Endothelial cell of umbilical vein (primary cell): ENCODE measurements at regions not wholly inside any gene's neighbourhood (a gene's known extent, or its start where the extent isn't known, plus 50 kb on each side); places are given as distances from the start of the nearest gene placed in this dataset.

Experiments used
- BruUV-seq: library from RNA; stranded (reverse); fragments of 400-500 nt; replicated peaks from 2 replicates; lab custom pipeline; 2021; lab: Mats Ljungman, UMichigan
- CTCF ChIA-PET: fragments of 300-600, 350-600 bp; sonication (Branson Sonifier 250); formaldehyde crosslinking; loops from one replicate; lab custom pipeline; 2021; ENCODE audit warnings: antibody characterized with exemption, inconsistent platforms; lab: Charles Lee
- POLR2A ChIA-PET: fragments of 300-600, 350-600 bp; sonication (Branson Sonifier 250); formaldehyde crosslinking; loops from one replicate; lab custom pipeline; 2021; ENCODE audit warnings: antibody characterized with exemption, inconsistent platforms; lab: Charles Lee
- DNase-seq: peaks from one replicate; pipeline ENCODE4 v3.0.0-alpha.2; 2011; ENCODE audit warnings: low read depth, low spot score
- FAIRE-seq: peaks from 2 replicates; lab custom pipeline; 2011; peaks lifted over from hg19 to GRCh38; lab: Jason Lieb, UNC
- H2AFZ ChIP-seq: 2 replicates; pipeline ENCODE4 v1.6.0; 2012; ENCODE audit warnings: low read depth, low read length, control low read depth, inconsistent platforms
- H3K27ac ChIP-seq: 2 replicates; pipeline ENCODE4 v1.5.1; 2011; ENCODE audit warnings: low read depth, mild to moderate bottlenecking, control low read depth, low read length, moderate library complexity; ENCODE audit not compliant: insufficient read depth
- H3K27me3 ChIP-seq, 2 experiments: 2 replicates each; pipeline versions ENCODE4 v1.6.0 to v1.6.1; 2011; ENCODE audit warnings: low read length in 2 of 2, mixed read lengths in 1 of 2; ENCODE audit not compliant: control insufficient read depth in 2 of 2, insufficient read depth in 2 of 2
- H3K36me3 ChIP-seq, 2 experiments: 2 replicates in 1 of 2; 3 replicates in 1 of 2; pipeline ENCODE4 v1.5.1; 2011; ENCODE audit warnings: low read length in 2 of 2, mild to moderate bottlenecking in 1 of 2, moderate library complexity in 1 of 2; ENCODE audit not compliant: control insufficient read depth in 2 of 2, insufficient read depth in 2 of 2; ENCODE audit errors: extremely low read depth in 1 of 2
- H3K4me1 ChIP-seq: 3 replicates; pipeline ENCODE4 v1.5.1; 2011; ENCODE audit warnings: mild to moderate bottlenecking, low read length; ENCODE audit not compliant: control insufficient read depth, insufficient read depth; ENCODE audit errors: extremely low read depth
- H3K4me2 ChIP-seq: 2 replicates; pipeline ENCODE4 v1.6.1; 2011; ENCODE audit warnings: low read length, control low read depth, mixed read lengths; ENCODE audit not compliant: insufficient read depth
- H3K4me3 ChIP-seq, 3 experiments: fragments of 200-600 bp in 1 of 3; sonication (generic), shearing (Covaris generic) in 1 of 3; replicated peaks in 1 of 3; 2 replicates each; pipeline ENCODE4 v1.5.1; 2011 to 2016; ENCODE audit warnings: control low read depth in 3 of 3, low read length in 3 of 3, mild to moderate bottlenecking in 2 of 3, inconsistent platforms in 1 of 3, low read depth in 1 of 3, moderate library complexity in 1 of 3; ENCODE audit not compliant: insufficient read depth in 1 of 3
- H3K79me2 ChIP-seq: 2 replicates; pipeline ENCODE4 v1.6.0; 2012; ENCODE audit warnings: low read length, inconsistent platforms; ENCODE audit not compliant: control insufficient read depth, insufficient read depth
- H3K9ac ChIP-seq: replicated peaks from 2 replicates; pipeline ENCODE3; 2011; ENCODE audit warnings: low read length, control low read depth; ENCODE audit not compliant: insufficient read depth; ENCODE audit errors: extremely low read depth
- H3K9me1 ChIP-seq: replicated peaks from 3 replicates; pipeline ENCODE4 v1.6.0; 2011; ENCODE audit warnings: mild to moderate bottlenecking, low read length; ENCODE audit not compliant: control insufficient read depth, insufficient read depth; ENCODE audit errors: extremely low read depth
- H3K9me3 ChIP-seq: replicated peaks from 2 replicates; pipeline ENCODE4 v1.5.1; 2012; ENCODE audit warnings: low read length, inconsistent platforms; ENCODE audit not compliant: control insufficient read depth, insufficient read depth
- H4K20me1 ChIP-seq: replicated peaks from 2 replicates; pipeline ENCODE3; 2011; ENCODE audit warnings: mild to moderate bottlenecking, low read length; ENCODE audit not compliant: control insufficient read depth, insufficient read depth; ENCODE audit errors: extremely low read depth
- EZH2 ChIP-seq: IDR thresholded peaks from 2 replicates; pipeline ENCODE4 v1.6.1; 2012; ENCODE audit warnings: borderline replicate concordance, low read depth, mild to moderate bottlenecking, moderate library complexity, low read length, inconsistent platforms; ENCODE audit not compliant: severe bottlenecking
- FOS ChIP-seq: IDR thresholded peaks from 2 replicates; pipeline ENCODE4 v1.6.1; 2011; ENCODE audit warnings: mild to moderate bottlenecking, low read length, moderate library complexity, borderline replicate concordance; ENCODE audit not compliant: insufficient read depth
- GATA2 ChIP-seq: IDR thresholded peaks from 2 replicates; pipeline ENCODE4 v1.7.0; 2011; ENCODE audit warnings: low read depth, mild to moderate bottlenecking, moderate library complexity, mixed read lengths, low read length; ENCODE audit not compliant: insufficient read length, insufficient read depth
- JUN ChIP-seq: IDR thresholded peaks from 2 replicates; pipeline ENCODE4 v1.6.1; 2011; ENCODE audit warnings: borderline replicate concordance, low read depth; ENCODE audit not compliant: insufficient read length, insufficient read depth
- MYC ChIP-seq: IDR thresholded peaks from one replicate; pipeline ENCODE4 v1.6.1; 2011; ENCODE audit warnings: mild to moderate bottlenecking, low read depth, low read length
- POLR2A ChIP-seq: IDR thresholded peaks from 2 replicates; pipeline ENCODE4 v1.6.1; 2012; ENCODE audit warnings: low read depth, mild to moderate bottlenecking, control low read depth, low read length
- POLR2AphosphoS5 ChIP-seq: IDR thresholded peaks from 2 replicates; pipeline ENCODE4 v1.6.1; 2012; ENCODE audit warnings: low read depth, mild to moderate bottlenecking, control low read depth, low read length, moderate library complexity; ENCODE audit not compliant: insufficient read depth
- dilution Hi-C: fragments of 300-500 bp; cut with MboI; formaldehyde crosslinking; loops from one replicate; pipeline ENCODE4 v1.15.0; 2019; ENCODE audit warnings: low sequenced_read_pairs; ENCODE audit not compliant: extremely low pct_ligation_motif_present
- intact Hi-C: fragments of 100-400 bp; cut with micrococcal nuclease; formaldehyde crosslinking; loops from one replicate; pipeline ENCODE4 v1.10.0; 2022
- TF ChIP-seq, protein P1 (sequence below), 2 donors: IDR thresholded peaks; 1 replicate in 1 of 2; 2 replicates in 1 of 2; pipeline ENCODE4 v1.5.1; 2011; ENCODE audit warnings: low read length in 2 of 2, mild to moderate bottlenecking in 2 of 2, moderate library complexity in 2 of 2, control low read depth in 1 of 2, inconsistent platforms in 1 of 2, low read depth in 1 of 2; ENCODE audit not compliant: insufficient read depth in 1 of 2; ENCODE audit errors: extremely low read depth in 1 of 2
- TF ChIP-seq, protein P2 (sequence below): IDR thresholded peaks from 2 replicates; pipeline ENCODE4 v1.6.1; 2011; ENCODE audit not compliant: insufficient read depth, insufficient read length

DNA sequence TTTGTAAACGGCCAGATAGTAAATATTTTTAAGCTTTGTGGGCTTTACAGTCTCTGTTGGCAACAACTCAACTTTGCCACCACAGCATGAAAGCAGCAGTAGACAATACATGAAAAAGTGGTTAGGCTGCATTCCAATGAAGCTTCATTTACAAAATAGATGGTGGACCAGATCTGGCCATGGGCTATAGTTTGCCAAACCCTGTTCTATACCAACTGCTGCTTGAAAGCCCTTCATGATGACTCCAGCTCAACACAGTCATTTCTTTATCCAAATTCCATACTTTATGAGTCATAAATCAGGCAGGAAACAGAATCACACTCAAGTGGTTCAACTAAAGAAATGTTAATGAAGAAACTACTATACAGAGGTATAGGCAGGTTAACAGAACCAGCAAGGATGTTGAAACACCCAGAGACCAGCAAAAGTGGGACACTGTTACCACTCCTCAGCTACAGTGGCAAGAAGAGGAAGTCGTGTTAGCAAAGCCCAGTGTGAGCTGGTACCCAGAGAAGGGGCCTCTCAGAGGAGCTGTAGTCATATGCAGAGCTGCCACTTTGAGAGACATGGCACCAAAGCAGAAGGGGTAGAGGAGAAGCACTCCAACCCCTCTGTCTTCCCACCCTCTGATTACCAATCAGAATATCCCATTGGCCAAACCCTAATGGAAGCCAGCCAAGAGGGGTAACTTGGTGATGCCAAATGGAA, 72.5 kb downstream of the PRLHR start:
- TF ChIP-seq GATA2 (no peak), FOS (peak; percentile 21)
- ChIA-PET CTCF (no interaction called here), POLR2A (no interaction called here)

DNA sequence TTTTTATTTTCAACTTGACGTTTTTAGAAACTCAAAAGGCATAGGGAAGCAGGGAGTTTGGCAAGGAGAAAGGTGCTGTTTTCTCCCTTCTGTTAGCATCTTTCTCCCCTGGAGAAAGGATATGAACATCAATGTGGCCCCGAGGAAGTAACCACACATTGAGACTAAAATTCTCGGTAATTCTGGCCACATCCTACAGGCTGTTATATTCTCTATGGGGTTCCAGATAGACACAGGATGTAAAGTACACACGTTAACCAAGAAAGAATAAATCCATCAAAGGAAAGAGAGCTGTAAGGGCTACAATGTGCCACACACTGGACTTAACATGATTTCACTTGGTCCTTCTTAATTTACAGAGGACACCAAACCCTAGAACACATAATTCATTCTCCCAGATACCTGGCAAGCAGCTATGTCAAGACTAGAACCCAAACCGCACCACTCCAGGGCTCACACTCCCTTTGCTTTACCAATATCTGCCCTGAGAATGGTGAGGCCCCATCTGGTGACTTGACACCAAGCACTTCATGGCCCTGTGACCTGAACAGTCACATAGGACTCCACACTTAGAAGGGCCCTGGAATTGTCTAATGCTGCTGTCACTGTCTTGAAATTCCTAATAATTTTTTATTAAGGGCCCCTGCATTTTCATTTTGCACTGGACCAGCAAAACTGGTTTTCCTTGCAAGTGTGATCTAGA, 73.9 kb downstream of the PRLHR start:
- TF ChIP-seq POLR2AphosphoS5 = no peak
- TF ChIP-seq POLR2A = no peak
- TF ChIP-seq, protein P1, sequence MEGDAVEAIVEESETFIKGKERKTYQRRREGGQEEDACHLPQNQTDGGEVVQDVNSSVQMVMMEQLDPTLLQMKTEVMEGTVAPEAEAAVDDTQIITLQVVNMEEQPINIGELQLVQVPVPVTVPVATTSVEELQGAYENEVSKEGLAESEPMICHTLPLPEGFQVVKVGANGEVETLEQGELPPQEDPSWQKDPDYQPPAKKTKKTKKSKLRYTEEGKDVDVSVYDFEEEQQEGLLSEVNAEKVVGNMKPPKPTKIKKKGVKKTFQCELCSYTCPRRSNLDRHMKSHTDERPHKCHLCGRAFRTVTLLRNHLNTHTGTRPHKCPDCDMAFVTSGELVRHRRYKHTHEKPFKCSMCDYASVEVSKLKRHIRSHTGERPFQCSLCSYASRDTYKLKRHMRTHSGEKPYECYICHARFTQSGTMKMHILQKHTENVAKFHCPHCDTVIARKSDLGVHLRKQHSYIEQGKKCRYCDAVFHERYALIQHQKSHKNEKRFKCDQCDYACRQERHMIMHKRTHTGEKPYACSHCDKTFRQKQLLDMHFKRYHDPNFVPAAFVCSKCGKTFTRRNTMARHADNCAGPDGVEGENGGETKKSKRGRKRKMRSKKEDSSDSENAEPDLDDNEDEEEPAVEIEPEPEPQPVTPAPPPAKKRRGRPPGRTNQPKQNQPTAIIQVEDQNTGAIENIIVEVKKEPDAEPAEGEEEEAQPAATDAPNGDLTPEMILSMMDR (IDR thresholded peaks at IDR 0.05; ENCODE audit: extremely low read depth in 1 of 2, insufficient read depth in 1 of 2, low read depth in 1 of 2, low read length in 2 of 2) = no peak
- no peak for TF ChIP-seq JUN
- TF ChIP-seq GATA2 = no peak
- TF ChIP-seq, protein P2, sequence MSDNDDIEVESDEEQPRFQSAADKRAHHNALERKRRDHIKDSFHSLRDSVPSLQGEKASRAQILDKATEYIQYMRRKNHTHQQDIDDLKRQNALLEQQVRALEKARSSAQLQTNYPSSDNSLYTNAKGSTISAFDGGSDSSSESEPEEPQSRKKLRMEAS = no peak
- no peak for TF ChIP-seq FOS
- no peak for TF ChIP-seq EZH2
- no peak for TF ChIP-seq MYC
- no peaks in the 10 kb centered on the region for H3K79me2 ChIP-seq
- no TSS peak for BruUV-seq
- CTCF ChIA-PET = no interaction called here
- dilution Hi-C loops = no loop called here
- no peak overlapping the region for H3K9ac ChIP-seq
- H3K4me3 ChIP-seq = no peak overlapping the region
- no peak overlapping the region for H3K27ac ChIP-seq
- no peaks in the 10 kb centered on the region for H3K36me3 ChIP-seq
- POLR2A ChIA-PET = no interaction called here
- intact Hi-C loops = no loop called here
- H2AFZ ChIP-seq = no peak overlapping the region
- no peaks in the 10 kb centered on the region for H3K4me1 ChIP-seq
- no peak overlapping the region for H3K4me2 ChIP-seq
- H3K9me1 ChIP-seq = no peaks in the 10 kb centered on the region
- H3K27me3 ChIP-seq = no peaks in the 10 kb centered on the region
- no peak for DNase-seq
- H3K9me3 ChIP-seq = no peaks in the 10 kb centered on the region
- no peaks in the 10 kb centered on the region for H4K20me1 ChIP-seq
- no peak for FAIRE-seq

More for the DNA sequence above, 72.5 kb downstream of the PRLHR start:
- intact Hi-C loops (no loop called here), dilution Hi-C loops (no loop called here)
- Histone ChIP-seq H4K20me1 (no peaks in the 10 kb centered on the region), H3K4me3 (no peak overlapping the region), H3K9ac (no peak overlapping the region), H3K27me3 (no peaks in the 10 kb centered on the region), H3K27ac (no peak overlapping the region), H3K36me3 (no peaks in the 10 kb centered on the region), H2AFZ (no peak overlapping the region), H3K4me2 (no peak overlapping the region), H3K79me2 (no peaks in the 10 kb centered on the region), H3K9me3 (no peaks in the 10 kb centered on the region), H3K4me1 (no peaks in the 10 kb centered on the region), H3K9me1 (no peaks in the 10 kb centered on the region)
- no TSS peak for BruUV-seq
- no peak for FAIRE-seq
- DNase-seq = no peak
